Endodermal cell (in vitro differentiated cells): ENCODE measurements at regions not wholly inside any gene's neighbourhood (a gene's known extent, or its start where the extent isn't known, plus 50 kb on each side); places are given as distances from the start of the nearest gene placed in this dataset.
"Not testable (repeated sequence)": the region's sequence is repeated elsewhere in the genome, so short reads cannot be mapped to it uniquely, and the experiment has no call there.

ENCODE experiments used
- DNase-seq: peaks from one replicate; pipeline ENCODE4 v3.0.0-alpha.2; 2017
- H3K27ac ChIP-seq: 2 replicates; pipeline ENCODE4 v1.5.1; 2013; ENCODE audit warnings: mild to moderate bottlenecking, low read depth, low read length, moderate library complexity
- H3K27me3 ChIP-seq: 2 replicates; pipeline ENCODE4 v1.6.1; 2013; ENCODE audit warnings: mild to moderate bottlenecking, low read length, moderate library complexity; ENCODE audit not compliant: insufficient read depth, control insufficient read depth, poor library complexity, severe bottlenecking
- H3K36me3 ChIP-seq: 2 replicates; pipeline ENCODE4 v1.7.0; 2013; ENCODE audit warnings: mild to moderate bottlenecking, low read length, moderate library complexity; ENCODE audit not compliant: control insufficient read depth, insufficient read depth
- H3K4me1 ChIP-seq: one replicate; pipeline ENCODE4 v1.7.0; 2013; ENCODE audit warnings: low read length; ENCODE audit not compliant: control insufficient read depth, insufficient read depth
- H3K4me3 ChIP-seq: 2 replicates; pipeline ENCODE4 v1.5.1; 2013; ENCODE audit warnings: mild to moderate bottlenecking, low read length, moderate library complexity
- H3K9ac ChIP-seq: 2 replicates; pipeline ENCODE4 v1.6.1; 2013; ENCODE audit warnings: mild to moderate bottlenecking, low read length, moderate library complexity; ENCODE audit not compliant: poor library complexity, severe bottlenecking; ENCODE audit errors: extremely low read depth
- H3K9me3 ChIP-seq: 2 replicates; pipeline ENCODE4 v1.6.1; 2013; ENCODE audit warnings: mild to moderate bottlenecking, low read length, moderate library complexity; ENCODE audit not compliant: control insufficient read depth
- H3K27ac Mint-ChIP-seq: 2 replicates; pipeline ENCODE4 v1.8.0; 2020; ENCODE audit warnings: mixed read lengths
- H3K27me3 Mint-ChIP-seq: 2 replicates; pipeline ENCODE4 v1.8.0; 2021; ENCODE audit warnings: mild to moderate bottlenecking, mixed read lengths; ENCODE audit not compliant: insufficient read depth
- H3K36me3 Mint-ChIP-seq: 2 replicates; pipeline ENCODE4 v1.8.0; 2020; ENCODE audit warnings: low read depth, mixed read lengths
- H3K4me1 Mint-ChIP-seq: 2 replicates; pipeline ENCODE4 v1.8.0; 2020; ENCODE audit warnings: mixed read lengths
- H3K4me3 Mint-ChIP-seq: 2 replicates; pipeline ENCODE4 v1.8.0; 2020; ENCODE audit warnings: mild to moderate bottlenecking, moderate library complexity, mixed read lengths
- H3K9me3 Mint-ChIP-seq: 2 replicates; pipeline ENCODE4 v1.8.0; 2020; ENCODE audit warnings: mild to moderate bottlenecking, mixed read lengths
- CTCF ChIP-seq: fragments of 200-600 bp; sonication (generic); conservative IDR thresholded peaks from 2 replicates; pipeline ENCODE4 v1.5.0; 2021; ENCODE audit warnings: antibody characterized with exemption, mild to moderate bottlenecking
- WGBS, 2 experiments: methylation state at CpG; one replicate each; pipeline versions ENCODE4 v1.1.5 to v1.1.7; 2013; ENCODE audit warnings: missing lambda C conversion rate in 2 of 2, mixed read lengths in 1 of 2; ENCODE audit not compliant: insufficient coverage in 1 of 2, insufficient read length in 1 of 2; 5-methylcytosine and 5-hydroxymethylcytosine counted together

GRCh38 chr13:44825953-44826352 lies 163.3 kb downstream of the NUFIP1 start:
- Histone ChIP-seq H3K9me3 (peaks cover 5% of the 10 kb centered on the region), H3K4me1 (no peaks in the 10 kb centered on the region), H3K4me3 (no peak overlapping the region), H3K27me3 (no peaks in the 10 kb centered on the region), H3K36me3 (no peaks in the 10 kb centered on the region), H3K9ac (no peak overlapping the region), H3K27ac (no peak overlapping the region)
- H3K27ac Mint-ChIP-seq: no peak overlapping the region
- H3K36me3 Mint-ChIP-seq: no peaks in the 10 kb centered on the region
- H3K27me3 Mint-ChIP-seq: no peaks in the 10 kb centered on the region
- no peak for DNase-seq
- H3K4me1 Mint-ChIP-seq: peaks cover 8% of the 10 kb centered on the region
- no peak overlapping the region for H3K4me3 Mint-ChIP-seq
- no peaks in the 10 kb centered on the region for H3K9me3 Mint-ChIP-seq
- no peak for TF ChIP-seq CTCF
- 96 to 98% methylated on average over 4 to 5 of the region's 5 CpGs for WGBS, 2 experiments

GRCh38 chr13:44823555-44823954 lies 165.7 kb downstream of the NUFIP1 start:
- not testable (repeated sequence) for H3K36me3 Mint-ChIP-seq, H3K4me3 ChIP-seq, H3K27ac ChIP-seq, H3K4me1 Mint-ChIP-seq, DNase-seq, H3K9me3 ChIP-seq, H3K4me1 ChIP-seq, H3K9me3 Mint-ChIP-seq, H3K36me3 ChIP-seq, H3K4me3 Mint-ChIP-seq, H3K9ac ChIP-seq, H3K27me3 ChIP-seq, H3K27me3 Mint-ChIP-seq, H3K27ac Mint-ChIP-seq
- 89 to 91% methylated on average over 6 to 7 of the region's 7 CpGs for WGBS, 2 experiments

- Mint-ChIP-seq H3K27me3 (peaks cover 3% of the 10 kb centered on the region), H3K4me3 (no peak overlapping the region)
- H3K4me3 ChIP-seq: no peak overlapping the region
Observed at GRCh38 chr13:44822291-44822690, 167.0 kb downstream of the NUFIP1 start.

More at GRCh38 chr13:44822291-44822690, 167.0 kb downstream of the NUFIP1 start:
- H3K9ac ChIP-seq: no peak overlapping the region
- 84 to 89% methylated on average over 11 to 12 of the region's 12 CpGs for WGBS, 2 experiments
- H3K27ac ChIP-seq: no peak overlapping the region
- DNase-seq: no peak
- no peaks in the 10 kb centered on the region for H3K27me3 ChIP-seq
- no peaks in the 10 kb centered on the region for H3K4me1 ChIP-seq
- Mint-ChIP-seq H3K36me3 (no peaks in the 10 kb centered on the region), H3K9me3 (no peaks in the 10 kb centered on the region), H3K4me1 (peaks cover 22% of the 10 kb centered on the region), H3K27ac (no peak overlapping the region)
- TF ChIP-seq CTCF: no peak
- H3K9me3 ChIP-seq: no peaks in the 10 kb centered on the region
- no peaks in the 10 kb centered on the region for H3K36me3 ChIP-seq
